ENCODE measurements at regions not wholly inside any gene's neighbourhood (a gene's known extent, or its start where the extent isn't known, plus 50 kb on each side); places are given as distances from the start of the nearest gene placed in this dataset.
"Not testable (repeated sequence)": the region's sequence is repeated elsewhere in the genome, so short reads cannot be mapped to it uniquely, and the experiment has no call there.

DNA sequence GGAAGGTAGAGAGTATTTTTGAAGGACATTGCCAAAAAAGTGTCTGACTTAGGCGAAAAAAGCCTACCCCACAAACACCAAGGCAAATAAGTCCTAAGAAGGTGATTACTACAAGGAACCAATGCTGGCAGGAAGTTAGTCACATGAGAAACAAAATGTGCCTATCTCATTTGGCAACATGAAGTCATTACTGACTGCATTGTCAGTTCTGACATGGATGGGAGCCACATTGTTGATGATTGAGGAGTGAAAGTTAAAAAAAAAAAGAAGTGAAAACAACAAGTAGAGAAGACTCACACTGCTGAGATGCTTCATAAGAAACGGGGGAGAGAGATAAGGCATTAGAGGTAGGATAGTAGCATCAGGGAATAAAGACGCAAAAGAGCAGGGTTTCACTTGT is 141.5 kb upstream of the FAT3 start:
- TF ChIP-seq, protein P1, sequence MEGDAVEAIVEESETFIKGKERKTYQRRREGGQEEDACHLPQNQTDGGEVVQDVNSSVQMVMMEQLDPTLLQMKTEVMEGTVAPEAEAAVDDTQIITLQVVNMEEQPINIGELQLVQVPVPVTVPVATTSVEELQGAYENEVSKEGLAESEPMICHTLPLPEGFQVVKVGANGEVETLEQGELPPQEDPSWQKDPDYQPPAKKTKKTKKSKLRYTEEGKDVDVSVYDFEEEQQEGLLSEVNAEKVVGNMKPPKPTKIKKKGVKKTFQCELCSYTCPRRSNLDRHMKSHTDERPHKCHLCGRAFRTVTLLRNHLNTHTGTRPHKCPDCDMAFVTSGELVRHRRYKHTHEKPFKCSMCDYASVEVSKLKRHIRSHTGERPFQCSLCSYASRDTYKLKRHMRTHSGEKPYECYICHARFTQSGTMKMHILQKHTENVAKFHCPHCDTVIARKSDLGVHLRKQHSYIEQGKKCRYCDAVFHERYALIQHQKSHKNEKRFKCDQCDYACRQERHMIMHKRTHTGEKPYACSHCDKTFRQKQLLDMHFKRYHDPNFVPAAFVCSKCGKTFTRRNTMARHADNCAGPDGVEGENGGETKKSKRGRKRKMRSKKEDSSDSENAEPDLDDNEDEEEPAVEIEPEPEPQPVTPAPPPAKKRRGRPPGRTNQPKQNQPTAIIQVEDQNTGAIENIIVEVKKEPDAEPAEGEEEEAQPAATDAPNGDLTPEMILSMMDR (IDR thresholded peaks at IDR 0.05; ENCODE audit: control extremely low read depth, extremely low read depth, low read depth, missing control alignments), result no peak
- ChIA-PET POLR2A (no interaction called here), CTCF (no interaction called here)
- DNase-seq (ENCODE audit: extremely low spot score), result no peak

DNA sequence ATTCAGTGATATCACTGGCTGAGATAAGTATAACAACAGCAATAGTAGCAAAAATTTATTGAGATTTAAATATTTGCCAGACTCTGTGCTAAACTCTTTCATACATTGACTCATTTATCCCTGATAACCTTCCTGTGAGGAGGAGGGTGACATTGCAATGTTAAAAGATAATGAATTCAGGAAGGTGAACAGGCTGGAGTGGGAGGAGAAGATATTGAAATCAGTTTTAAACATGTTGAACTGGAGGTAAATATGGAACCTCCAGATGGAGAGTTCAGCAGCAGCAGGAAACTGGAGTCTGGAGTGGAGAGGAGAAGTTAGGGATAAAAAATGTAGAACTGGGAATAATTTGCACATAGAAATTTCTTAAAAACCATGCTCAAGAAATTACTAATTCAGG is 142.0 kb upstream of the FAT3 start:
- POLR2A ChIA-PET, result no interaction called here
- TF ChIP-seq, protein P1 (IDR thresholded peaks at IDR 0.05; ENCODE audit: control extremely low read depth, extremely low read depth, low read depth, missing control alignments), result no peak

DNA sequence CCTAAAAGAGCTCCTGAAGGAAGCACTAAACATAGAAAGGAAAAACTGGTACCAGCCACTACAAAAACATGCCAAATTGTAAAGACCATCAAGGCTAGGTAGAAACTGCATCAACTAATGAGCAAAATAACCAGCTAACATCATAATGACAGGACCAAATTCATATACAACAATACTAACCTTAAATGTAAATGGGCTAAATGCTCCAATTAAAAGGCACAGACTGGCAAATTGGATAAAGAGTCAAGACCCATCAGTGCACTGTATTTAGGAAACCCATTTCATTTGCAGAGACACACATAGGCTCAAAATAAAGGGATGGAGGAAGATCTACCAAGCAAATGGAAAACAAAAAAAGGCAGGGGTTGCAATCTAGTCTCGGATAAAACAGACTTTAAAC is 150.1 kb upstream of the FAT3 start:
- DNase-seq (ENCODE audit: extremely low spot score); POLR2A ChIA-PET; CTCF ChIA-PET: not testable (repeated sequence)

More for the DNA sequence above, 142.0 kb upstream of the FAT3 start:
- CTCF ChIA-PET, result no interaction called here
- DNase-seq (ENCODE audit: extremely low spot score), result no peak

DNA sequence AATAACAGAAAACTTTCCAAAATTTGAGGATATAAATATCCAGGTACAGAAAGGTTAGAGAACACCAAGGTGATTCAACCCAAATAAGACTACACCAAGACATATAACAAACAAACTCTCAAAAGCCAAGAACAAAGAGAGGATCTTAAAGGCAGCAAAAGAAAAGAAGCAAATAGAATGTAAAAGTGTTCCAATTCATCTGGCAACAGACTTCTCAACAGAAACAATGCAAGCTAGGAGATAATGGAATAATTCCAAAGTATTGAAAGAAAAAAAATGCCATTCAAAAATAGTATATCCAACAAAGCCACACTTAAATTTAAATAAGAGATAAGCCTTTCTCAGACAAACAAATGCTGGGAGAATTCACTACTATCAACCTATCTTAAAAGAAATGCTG is 153.0 kb upstream of the FAT3 start:
- CTCF ChIA-PET, result no interaction called here
- POLR2A ChIA-PET, result no interaction called here
- TF ChIP-seq, protein P1 (IDR thresholded peaks at IDR 0.05; ENCODE audit: control extremely low read depth, extremely low read depth, low read depth, missing control alignments), result no peak
- DNase-seq (ENCODE audit: extremely low spot score), result no peak

DNA sequence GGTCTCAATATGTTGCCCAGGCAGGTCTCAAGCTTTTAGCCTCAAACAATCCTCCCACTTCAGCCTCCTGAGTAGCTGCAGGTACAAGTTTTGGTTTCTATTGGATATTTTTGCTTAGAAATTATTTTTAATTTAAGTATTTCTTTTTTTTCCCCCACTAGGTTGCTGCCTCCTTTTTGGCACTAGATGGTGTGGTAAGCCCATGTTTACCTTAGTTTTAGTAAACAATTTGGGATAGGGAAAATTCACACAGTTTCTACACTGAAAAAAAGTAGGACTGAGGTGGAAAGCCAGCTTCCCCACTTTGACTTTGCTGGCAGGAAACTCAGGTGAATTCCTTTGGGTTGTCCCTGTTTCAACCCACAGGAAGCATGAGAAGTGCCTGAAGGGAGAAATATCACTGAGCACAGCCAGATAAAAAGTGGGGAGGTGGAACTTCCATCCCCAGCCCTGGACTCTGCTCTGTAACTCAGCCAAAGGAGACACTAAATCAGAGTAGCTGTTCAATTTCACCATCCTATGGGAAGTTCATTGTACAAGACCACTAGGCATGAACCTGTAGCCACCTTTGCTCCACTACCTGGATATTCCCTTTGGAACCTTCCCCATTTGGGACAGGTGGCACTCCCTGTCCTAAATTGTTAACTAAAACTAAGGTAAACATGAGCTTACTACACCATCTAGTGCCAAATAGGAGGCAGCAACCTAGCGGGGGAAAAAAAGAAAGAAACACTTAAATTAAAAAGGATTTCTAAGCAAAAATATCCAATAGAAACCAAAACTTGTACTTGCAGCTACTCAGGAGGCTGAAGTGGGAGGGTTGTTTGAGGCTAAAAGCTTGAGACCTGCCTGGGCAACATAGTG is 154.4 kb upstream of the FAT3 start:
- TF ChIP-seq, protein P1 (IDR thresholded peaks at IDR 0.05; ENCODE audit: control extremely low read depth, extremely low read depth, low read depth, missing control alignments), result no peak
- ChIA-PET POLR2A (no interaction called here), CTCF (interaction anchor here (0.9 to 1.7 kb wide), 2 partner anchors 14 to 54 kb away, joined by 3 to 4 read pairs; no protein-coding TSS in a partner anchor)
- DNase-seq (ENCODE audit: extremely low spot score), result no peak

DNA sequence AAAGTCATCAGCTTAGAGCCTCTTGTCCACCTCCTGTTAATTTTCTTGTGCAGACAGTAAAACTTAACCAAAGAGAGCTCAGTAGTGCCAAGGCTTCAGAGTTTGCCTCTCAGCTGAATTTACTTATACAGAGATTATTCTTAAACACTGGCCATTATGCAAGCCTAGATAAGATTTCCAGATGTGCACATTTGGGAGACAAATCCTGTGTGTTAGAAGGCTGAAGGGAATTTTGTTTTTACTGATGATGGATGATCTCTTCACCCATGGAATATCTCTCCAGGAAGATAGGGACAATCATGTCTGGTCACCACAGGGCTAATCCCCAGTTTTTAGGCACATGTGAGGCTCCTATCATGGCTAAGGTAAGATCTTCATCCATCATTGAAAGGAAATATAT is 157.6 kb upstream of the FAT3 start:
- ChIA-PET POLR2A (no interaction called here), CTCF (no interaction called here)
- no peak for DNase-seq (ENCODE audit: extremely low spot score)
- TF ChIP-seq, protein P1 (IDR thresholded peaks at IDR 0.05; ENCODE audit: control extremely low read depth, extremely low read depth, low read depth, missing control alignments), result no peak

DNA sequence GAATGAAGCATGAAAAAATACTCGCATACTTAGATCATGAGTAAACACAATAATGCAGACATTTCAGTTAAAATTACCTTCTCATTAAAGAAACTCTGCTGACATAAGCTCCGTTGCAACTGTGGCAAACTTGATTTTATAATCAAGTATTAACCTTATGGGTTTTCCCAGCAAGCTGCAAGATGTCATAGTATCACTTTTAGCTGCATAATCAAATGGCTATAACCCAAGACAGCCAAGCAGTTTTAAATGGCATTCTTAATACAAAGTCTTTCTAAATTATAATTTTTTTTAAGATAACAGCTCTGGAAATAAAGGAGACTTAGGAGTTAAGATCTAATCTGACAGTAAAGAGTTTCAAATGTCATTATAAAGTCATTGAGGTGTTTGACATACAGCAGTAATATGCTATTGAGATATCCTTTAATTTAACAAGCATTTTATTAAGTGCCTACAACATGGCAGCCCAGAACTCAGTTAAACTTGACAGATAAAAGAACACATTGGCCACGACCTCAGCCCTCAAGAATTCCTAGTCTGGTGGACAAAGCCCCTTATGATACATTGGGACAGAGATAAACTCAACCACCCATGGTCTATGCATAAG is 163.1 kb upstream of the FAT3 start:
- no peak for DNase-seq (ENCODE audit: extremely low spot score)
- CTCF ChIA-PET, result no interaction called here
- POLR2A ChIA-PET, result no interaction called here
- TF ChIP-seq, protein P1 (IDR thresholded peaks at IDR 0.05; ENCODE audit: control extremely low read depth, extremely low read depth, low read depth, missing control alignments), result no peak

All from GM10248 (cell line).